Cardiac muscle cell (in vitro differentiated cells and primary cell): ENCODE measurements at regions not wholly inside any gene's neighbourhood (a gene's known extent, or its start where the extent isn't known, plus 50 kb on each side); places are given as distances from the start of the nearest gene placed in this dataset.

Experiments used
- DNase-seq, 2 donors: peaks; one replicate each; pipeline versions ENCODE4 v3.0.0 to v3.0.0-alpha.2; 2010 to 2017; ENCODE audit warnings: low read depth in 1 of 2, low spot score in 1 of 2
- H3K27ac ChIP-seq: fragments of 200-600 bp; sonication (generic); 2 replicates; pipeline ENCODE4 v1.5.1; 2016
- H3K27me3 ChIP-seq: fragments of 200-600 bp; sonication (generic); 2 replicates; pipeline ENCODE4 v1.6.0; 2016; ENCODE audit warnings: control low read depth
- H3K36me3 ChIP-seq: fragments of 200-600 bp; sonication (generic); 2 replicates; pipeline ENCODE4 v1.5.1; 2016; ENCODE audit warnings: control low read depth
- H3K4me1 ChIP-seq: fragments of 200-600 bp; sonication (generic); 2 replicates; pipeline ENCODE4 v1.8.1; 2017; ENCODE audit warnings: low read depth, mild to moderate bottlenecking, mixed run types
- H3K4me3 ChIP-seq: fragments of 200-600 bp; sonication (generic); 2 replicates; pipeline ENCODE4 v1.5.1; 2016; ENCODE audit warnings: mild to moderate bottlenecking
- H3K9me3 ChIP-seq: fragments of 200-600 bp; sonication (generic); 2 replicates; pipeline ENCODE4 v1.5.1; 2017; ENCODE audit warnings: low read depth, mild to moderate bottlenecking, control low read depth
- TF ChIP-seq, protein P1 (sequence below): IDR thresholded peaks from 2 replicates; pipeline ENCODE4 v1.5.1; 2012; ENCODE audit warnings: low read depth, mild to moderate bottlenecking, low read length

DNA sequence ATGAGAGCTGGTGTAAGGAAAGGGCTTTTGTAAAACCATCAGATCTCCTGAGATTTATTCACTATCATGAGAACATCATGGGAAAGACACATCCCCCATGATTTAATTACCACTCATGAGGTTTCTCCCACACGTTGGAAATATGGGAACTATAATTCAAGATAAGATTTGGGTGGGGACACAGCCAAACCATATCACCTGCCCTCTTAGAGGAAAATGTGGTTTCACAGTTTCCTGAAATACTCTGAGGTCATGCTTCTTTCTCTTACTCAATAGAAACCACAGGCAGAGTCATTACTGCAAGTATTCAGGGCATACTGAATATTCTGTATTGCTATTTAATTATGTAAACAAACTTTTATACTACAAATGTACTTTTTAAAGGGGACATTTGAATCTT is 1453.3 kb downstream of the PCDH18 start:
- no peaks in the 10 kb centered on the region for H3K27me3 ChIP-seq
- TF ChIP-seq, protein P1, sequence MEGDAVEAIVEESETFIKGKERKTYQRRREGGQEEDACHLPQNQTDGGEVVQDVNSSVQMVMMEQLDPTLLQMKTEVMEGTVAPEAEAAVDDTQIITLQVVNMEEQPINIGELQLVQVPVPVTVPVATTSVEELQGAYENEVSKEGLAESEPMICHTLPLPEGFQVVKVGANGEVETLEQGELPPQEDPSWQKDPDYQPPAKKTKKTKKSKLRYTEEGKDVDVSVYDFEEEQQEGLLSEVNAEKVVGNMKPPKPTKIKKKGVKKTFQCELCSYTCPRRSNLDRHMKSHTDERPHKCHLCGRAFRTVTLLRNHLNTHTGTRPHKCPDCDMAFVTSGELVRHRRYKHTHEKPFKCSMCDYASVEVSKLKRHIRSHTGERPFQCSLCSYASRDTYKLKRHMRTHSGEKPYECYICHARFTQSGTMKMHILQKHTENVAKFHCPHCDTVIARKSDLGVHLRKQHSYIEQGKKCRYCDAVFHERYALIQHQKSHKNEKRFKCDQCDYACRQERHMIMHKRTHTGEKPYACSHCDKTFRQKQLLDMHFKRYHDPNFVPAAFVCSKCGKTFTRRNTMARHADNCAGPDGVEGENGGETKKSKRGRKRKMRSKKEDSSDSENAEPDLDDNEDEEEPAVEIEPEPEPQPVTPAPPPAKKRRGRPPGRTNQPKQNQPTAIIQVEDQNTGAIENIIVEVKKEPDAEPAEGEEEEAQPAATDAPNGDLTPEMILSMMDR: no peak
- H3K4me3 ChIP-seq: no peak overlapping the region
- no peak overlapping the region for H3K27ac ChIP-seq
- DNase-seq: no peak
- no peaks in the 10 kb centered on the region for H3K36me3 ChIP-seq
- H3K9me3 ChIP-seq: no peaks in the 10 kb centered on the region
- H3K4me1 ChIP-seq: peaks cover 21% of the 10 kb centered on the region

DNA sequence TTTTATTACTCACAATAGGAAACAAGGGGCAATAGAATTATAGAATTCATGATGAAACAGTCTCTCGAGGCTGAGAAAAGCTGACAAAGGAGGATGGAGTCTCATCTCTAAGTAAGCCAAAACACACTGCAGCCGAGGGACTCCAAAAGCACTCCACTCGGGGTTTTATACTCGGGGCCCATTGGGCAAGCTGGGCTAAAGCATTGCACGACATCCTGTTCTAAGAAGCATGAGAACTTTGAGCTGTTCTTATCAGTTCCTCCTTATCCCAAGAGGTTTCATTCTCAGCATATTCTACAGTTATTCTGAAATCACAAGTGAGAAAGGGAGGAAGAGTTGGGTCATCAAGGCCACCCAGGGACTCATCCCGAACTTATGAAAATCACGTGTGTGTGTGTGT is 1475.5 kb downstream of the PCDH18 start:
- H3K36me3 ChIP-seq: no peaks in the 10 kb centered on the region
- TF ChIP-seq, protein P1: no peak
- no peaks in the 10 kb centered on the region for H3K4me1 ChIP-seq
- no peak overlapping the region for H3K27ac ChIP-seq
- no peak for DNase-seq
- H3K9me3 ChIP-seq: no peaks in the 10 kb centered on the region
- H3K27me3 ChIP-seq: no peaks in the 10 kb centered on the region
- no peak overlapping the region for H3K4me3 ChIP-seq

- H3K27me3 ChIP-seq: no peaks in the 10 kb centered on the region
- no peaks in the 10 kb centered on the region for H3K9me3 ChIP-seq
- H3K27ac ChIP-seq: no peak overlapping the region
- no peak for DNase-seq
- H3K4me3 ChIP-seq: no peak overlapping the region
- TF ChIP-seq, protein P1: no peak
- H3K4me1 ChIP-seq: no peaks in the 10 kb centered on the region
- H3K36me3 ChIP-seq: no peaks in the 10 kb centered on the region
These were observed 1476.9 kb downstream of the PCDH18 start for GRCh38 chr4:136055360-136055759.

GRCh38 chr4:136036744-136037143 is 1495.5 kb downstream of the PCDH18 start:
- Histone ChIP-seq H3K9me3 (no peaks in the 10 kb centered on the region), H3K36me3 (no peaks in the 10 kb centered on the region), H3K27ac (no peak overlapping the region), H3K27me3 (no peaks in the 10 kb centered on the region), H3K4me3 (no peak overlapping the region), H3K4me1 (no peaks in the 10 kb centered on the region)
- TF ChIP-seq, protein P1: no peak
- DNase-seq: peak in 1 of 2 donors; percentile 11

GRCh38 chr4:136032391-136032790 is 1499.9 kb downstream of the PCDH18 start:
- H3K4me3 ChIP-seq: no peak overlapping the region
- no peak for DNase-seq
- H3K27me3 ChIP-seq: no peaks in the 10 kb centered on the region
- TF ChIP-seq, protein P1: no peak
- H3K27ac ChIP-seq: no peak overlapping the region
- no peaks in the 10 kb centered on the region for H3K36me3 ChIP-seq
- no peaks in the 10 kb centered on the region for H3K4me1 ChIP-seq
- no peaks in the 10 kb centered on the region for H3K9me3 ChIP-seq

GRCh38 chr4:136025540-136025939 is 1506.8 kb downstream of the PCDH18 start:
- Histone ChIP-seq H3K9me3 (no peaks in the 10 kb centered on the region), H3K4me3 (no peak overlapping the region), H3K27ac (no peak overlapping the region), H3K27me3 (no peaks in the 10 kb centered on the region), H3K36me3 (no peaks in the 10 kb centered on the region), H3K4me1 (no peaks in the 10 kb centered on the region)
- no peak for DNase-seq
- TF ChIP-seq, protein P1: no peak
